HEK293 (cell line): ENCODE measurements at regions not wholly inside any gene's neighbourhood (a gene's known extent, or its start where the extent isn't known, plus 50 kb on each side); places are given as distances from the start of the nearest gene placed in this dataset.

ENCODE experiments used
- CTCF ChIA-PET: fragments of 350-600 bp; formaldehyde crosslinking; extraction: SDS; loops from one replicate; lab custom pipeline; 2021; ENCODE audit warnings: antibody characterized with exemption; lab: Yijun Ruan, JAX
- POLR2A ChIA-PET: fragments of 300-600 bp; formaldehyde crosslinking; extraction: SDS; loops from one replicate; lab custom pipeline; 2020; ENCODE audit warnings: antibody characterized with exemption, inconsistent platforms; lab: Yijun Ruan, JAX
- H3K27ac ChIP-seq: fragments of 200-500 bp; sonication (Bioruptor generic); 2 replicates; pipeline ENCODE4 v1.5.1; 2014; ENCODE audit warnings: low read depth, low read length, control low read depth, inconsistent platforms; ENCODE audit errors: extremely low read depth
- H3K36me3 ChIP-seq, 2 experiments: fragments of 200-500 bp in 1 of 2; sonication (Bioruptor generic) in 1 of 2; 1 replicate in 1 of 2; 2 replicates in 1 of 2; pipeline ENCODE4 v1.5.1; 2014 to 2017; ENCODE audit warnings: inconsistent platforms in 2 of 2, low read length in 2 of 2; ENCODE audit not compliant: control insufficient read depth in 2 of 2, insufficient read depth in 1 of 2
- H3K4me1 ChIP-seq: fragments of 200-500 bp; sonication (Bioruptor generic); 2 replicates; pipeline ENCODE4 v1.5.1; 2014; ENCODE audit warnings: mild to moderate bottlenecking, low read length, inconsistent platforms; ENCODE audit not compliant: control insufficient read depth, insufficient read depth
- H3K4me3 ChIP-seq: 2 replicates; pipeline ENCODE4 v1.5.1; 2011; ENCODE audit warnings: low read depth, mild to moderate bottlenecking, control low read depth, low read length, moderate library complexity
- H3K9me3 ChIP-seq: fragments of 200-500 bp; sonication (Bioruptor generic); 2 replicates; pipeline ENCODE4 v1.5.1; 2014; ENCODE audit warnings: low read depth, low read length, inconsistent platforms; ENCODE audit not compliant: control insufficient read depth, insufficient read depth
- ATF2 ChIP-seq: fragments of 450-650 bp; formaldehyde crosslinking; IDR thresholded peaks from 2 replicates; pipeline ENCODE4 v1.5.1; 2016; ENCODE audit warnings: missing biosample characterization, missing genetic modification characterization, low read depth
- KLF9 ChIP-seq: fragments of 450-650 bp; formaldehyde crosslinking; IDR thresholded peaks from 2 replicates; pipeline ENCODE4 v1.5.1; 2016; ENCODE audit warnings: missing biosample characterization, missing genetic modification characterization, low read depth
- REPIN1 ChIP-seq: fragments of 450-650 bp; formaldehyde crosslinking; IDR thresholded peaks from 2 replicates; pipeline ENCODE4 v1.5.1; 2017; ENCODE audit warnings: missing biosample characterization, missing genetic modification characterization, low read depth
- TCF7L2 ChIP-seq: IDR thresholded peaks from 2 replicates; pipeline ENCODE4 v1.6.1; 2011; ENCODE audit warnings: low read depth, mild to moderate bottlenecking, inconsistent platforms, low read length, moderate library complexity, borderline replicate concordance
- YY1 ChIP-seq: fragments of 450-650 bp; formaldehyde crosslinking; IDR thresholded peaks from 2 replicates; pipeline ENCODE4 v1.5.1; 2018; ENCODE audit warnings: missing biosample characterization, missing genetic modification characterization
- YY2 ChIP-seq: fragments of 450-650 bp; formaldehyde crosslinking; IDR thresholded peaks from 2 replicates; pipeline ENCODE4 v1.5.1; 2016; ENCODE audit warnings: missing biosample characterization, missing genetic modification characterization
- ZBTB17 ChIP-seq: fragments of 450-650 bp; formaldehyde crosslinking; IDR thresholded peaks from 2 replicates; pipeline ENCODE4 v1.5.1; 2016; ENCODE audit warnings: missing biosample characterization, missing genetic modification characterization
- ZFP37 ChIP-seq: fragments of 450-650 bp; formaldehyde crosslinking; IDR thresholded peaks from 2 replicates; pipeline ENCODE4 v1.5.1; 2016; ENCODE audit warnings: missing biosample characterization, missing genetic modification characterization
- ZNF133 ChIP-seq: fragments of 450-650 bp; formaldehyde crosslinking; IDR thresholded peaks from 2 replicates; pipeline ENCODE4 v1.5.1; 2016; ENCODE audit warnings: missing biosample characterization, missing genetic modification characterization
- ZNF155 ChIP-seq: fragments of 450-650 bp; formaldehyde crosslinking; IDR thresholded peaks from 2 replicates; pipeline ENCODE4 v1.5.1; 2016; ENCODE audit warnings: missing biosample characterization, missing genetic modification characterization
- ZNF280D ChIP-seq: fragments of 450-650 bp; formaldehyde crosslinking; IDR thresholded peaks from 2 replicates; pipeline ENCODE4 v1.5.1; 2016; ENCODE audit warnings: missing biosample characterization, missing genetic modification characterization
- ZNF391 ChIP-seq: fragments of 450-650 bp; formaldehyde crosslinking; IDR thresholded peaks from 2 replicates; pipeline ENCODE4 v1.5.1; 2016; ENCODE audit warnings: low read depth, missing biosample characterization, missing genetic modification characterization, borderline replicate concordance
- ZNF449 ChIP-seq: fragments of 450-650 bp; formaldehyde crosslinking; IDR thresholded peaks from 2 replicates; pipeline ENCODE4 v1.5.1; 2017; ENCODE audit warnings: missing biosample characterization, mild to moderate bottlenecking, missing genetic modification characterization, moderate library complexity
- ZNF501 ChIP-seq: fragments of 450-650 bp; formaldehyde crosslinking; IDR thresholded peaks from 2 replicates; pipeline ENCODE4 v1.5.1; 2016; ENCODE audit warnings: missing biosample characterization, missing genetic modification characterization
- ZNF623 ChIP-seq: fragments of 450-650 bp; formaldehyde crosslinking; IDR thresholded peaks from 2 replicates; pipeline ENCODE4 v1.5.1; 2016; ENCODE audit warnings: missing biosample characterization, missing genetic modification characterization

- TF ChIP-seq ZNF391 (tag by site-specific recombination) (no peak), ZBTB17 (tag by site-specific recombination) (no peak), KLF9 (tag by site-specific recombination) (no peak), TCF7L2 (no peak), YY1 (no peak), REPIN1 (tag by site-specific recombination) (no peak), ZNF501 (tag by site-specific recombination) (no peak)
- TF ChIP-seq, all 188 proteins: peak for 0
- Histone ChIP-seq H3K4me3 (no peak overlapping the region), H3K36me3 (no peaks in the 10 kb centered on the region), H3K27ac (no peak overlapping the region), H3K4me1 (no peaks in the 10 kb centered on the region), H3K9me3 (no peaks in the 10 kb centered on the region)
- CTCF ChIA-PET, result no interaction called here
- POLR2A ChIA-PET, result no interaction called here
Observed at GRCh38 chr4:180937083-180937482, 1306.1 kb upstream of the TENM3 start.

GRCh38 chr4:180940680-180941079 is 1302.5 kb upstream of the TENM3 start:
- no peak for TF ChIP-seq ZNF155 (tag by site-specific recombination)
- no peak for TF ChIP-seq ZNF623 (tag by site-specific recombination)
- TF ChIP-seq ATF2 (tag by site-specific recombination), result 0 out of 2 replicates have a peak, but pooled peaks have one; percentile 17
- TF ChIP-seq ZNF449 (tag by site-specific recombination), result no peak
- Histone ChIP-seq H3K4me1 (no peaks in the 10 kb centered on the region), H3K4me3 (no peak overlapping the region), H3K9me3 (no peaks in the 10 kb centered on the region), H3K27ac (no peak overlapping the region), H3K36me3 (no peaks in the 10 kb centered on the region)
- POLR2A ChIA-PET, result no interaction called here
- CTCF ChIA-PET, result interaction anchor here (1.1 kb wide), 1 partner anchor 32 kb away, joined by 3 read pairs; no protein-coding TSS in a partner anchor

- no peak overlapping the region for H3K4me3 ChIP-seq
- H3K36me3 ChIP-seq, result no peaks in the 10 kb centered on the region
- H3K4me1 ChIP-seq, result no peaks in the 10 kb centered on the region
- TF ChIP-seq ZNF133 (tag by site-specific recombination) (no peak), ZNF280D (no peak), YY2 (tag by site-specific recombination) (no peak), ZFP37 (tag by site-specific recombination) (no peak), TCF7L2 (no peak)
- no peak overlapping the region for H3K27ac ChIP-seq
- CTCF ChIA-PET, result interaction anchor here (0.9 to 1.3 kb wide), 2 partner anchors 33 to 277 kb away, joined by 3 read pairs; no protein-coding TSS in a partner anchor
- no peaks in the 10 kb centered on the region for H3K9me3 ChIP-seq
- POLR2A ChIA-PET, result no interaction called here
Observed at GRCh38 chr4:180942367-180942916, 1300.8 kb upstream of the TENM3 start.
